ENCODE measurements at regions not wholly inside any gene's neighbourhood (a gene's known extent, or its start where the extent isn't known, plus 50 kb on each side); places are given as distances from the start of the nearest gene placed in this dataset.

GRCh38 chr5:89380635-89381034 lies 497.7 kb upstream of the MEF2C start:
- no peak for TF ChIP-seq CTCF (IDR thresholded peaks at IDR 0.05)
- TF ChIP-seq EP300 (IDR thresholded peaks at IDR 0.05) = no peak
- no peak for TF ChIP-seq POLR2A (IDR thresholded peaks at IDR 0.05)
